ENCODE measurements at regions not wholly inside any gene's neighbourhood (a gene's known extent, or its start where the extent isn't known, plus 50 kb on each side); places are given as distances from the start of the nearest gene placed in this dataset.

- Histone ChIP-seq H3K4me1 (replicated peaks; ENCODE audit: insufficient read depth) (no peaks in the 10 kb centered on the region), H3K4me2 (no peak overlapping the region), H3K27me3 (ENCODE audit: insufficient read depth, low read depth) (peaks cover 30% of the 10 kb centered on the region; the same call in 1 of the 2 replicates), H3K9me2 (ENCODE audit: insufficient read depth) (no peaks in the 10 kb centered on the region), H3K27ac (no peak overlapping the region), H3K36me3 (ENCODE audit: low read depth) (no peaks in the 10 kb centered on the region), H3K4me3 (no peak overlapping the region), H3F3A (ENCODE audit: insufficient read depth, low read depth) (no peaks in the 10 kb centered on the region), H3K9me3 (ENCODE audit: insufficient read depth, low read depth) (no peaks in the 10 kb centered on the region), H4K20me1 (ENCODE audit: insufficient read depth) (no peaks in the 10 kb centered on the region), H3K79me2 (ENCODE audit: low read depth) (no peaks in the 10 kb centered on the region), H2AFZ (no peak overlapping the region)
- DNase-seq = peak in 1 of 2 experiments; percentile 19
- intact Hi-C loops (cut with micrococcal nuclease; ENCODE audit: unreplicated experiment) = loop anchor here (2.0 to 10.0 kb wide), 3 partner anchors 485 to 760 kb away; partner anchors contain the start of genes SMIM15 and ZSWIM6
- no TSS peak for BruUV-seq (replicated peaks)
- TF ChIP-seq CTCF (conservative IDR thresholded peaks at IDR 0.05) (peak; percentile 57), EZH2 (IDR thresholded peaks at IDR 0.05; ENCODE audit: low read depth) (no peak)
- ChIA-PET CTCF (interaction anchor here (0.6 kb wide), 1 partner anchor 765 kb away, joined by 3 read pairs; no protein-coding TSS in a partner anchor), POLR2A (ENCODE audit: unreplicated experiment) (interaction anchor here (0.6 kb wide), 1 partner anchor 486 kb away, joined by 4 read pairs; no protein-coding TSS in a partner anchor)
Observed at GRCh38 chr5:61817472-61818326, 485.6 kb downstream of the ZSWIM6 start.

- no peak for DNase-seq
- no peak overlapping the region for H2AFZ ChIP-seq
- TF ChIP-seq CTCF (conservative IDR thresholded peaks at IDR 0.05) (no peak), EZH2 (IDR thresholded peaks at IDR 0.05; ENCODE audit: low read depth) (no peak)
- H3K4me2 ChIP-seq = no peak overlapping the region
- no peaks in the 10 kb centered on the region for H3K9me2 ChIP-seq (ENCODE audit: insufficient read depth)
- H3K9me3 ChIP-seq (ENCODE audit: insufficient read depth, low read depth) = no peaks in the 10 kb centered on the region
- peaks cover 31% of the 10 kb centered on the region; the same call in 1 of the 2 replicates for H3K27me3 ChIP-seq (ENCODE audit: insufficient read depth, low read depth)
- H3K36me3 ChIP-seq (ENCODE audit: low read depth) = no peaks in the 10 kb centered on the region
- no peak overlapping the region for H3K27ac ChIP-seq
- ChIA-PET POLR2A (ENCODE audit: unreplicated experiment) (interaction anchor here (0.6 to 0.7 kb wide), 3 partner anchors 199 to 1827 kb away, joined by 3 to 6 read pairs (median 4); no protein-coding TSS in a partner anchor), CTCF (no interaction called here)
- intact Hi-C loops (cut with micrococcal nuclease; ENCODE audit: unreplicated experiment) = no loop called here
- H3K4me1 ChIP-seq (replicated peaks; ENCODE audit: insufficient read depth) = no peaks in the 10 kb centered on the region
- no TSS peak for BruUV-seq (replicated peaks)
- no peaks in the 10 kb centered on the region for H3F3A ChIP-seq (ENCODE audit: insufficient read depth, low read depth)
- no peaks in the 10 kb centered on the region for H3K79me2 ChIP-seq (ENCODE audit: low read depth)
- H3K4me3 ChIP-seq = no peak overlapping the region
- no peaks in the 10 kb centered on the region for H4K20me1 ChIP-seq (ENCODE audit: insufficient read depth)
Observed at GRCh38 chr5:61820836-61821235, 485.2 kb upstream of the KIF2A start.

- Histone ChIP-seq H3K36me3 (ENCODE audit: low read depth) (no peaks in the 10 kb centered on the region), H2AFZ (no peak overlapping the region), H3K9me3 (ENCODE audit: insufficient read depth, low read depth) (no peaks in the 10 kb centered on the region), H3K27me3 (ENCODE audit: insufficient read depth, low read depth) (peaks cover 28% of the 10 kb centered on the region; the same call in 1 of the 2 replicates), H3K4me3 (no peak overlapping the region), H3F3A (ENCODE audit: insufficient read depth, low read depth) (no peaks in the 10 kb centered on the region), H3K4me2 (no peak overlapping the region), H4K20me1 (ENCODE audit: insufficient read depth) (no peaks in the 10 kb centered on the region), H3K79me2 (ENCODE audit: low read depth) (no peaks in the 10 kb centered on the region), H3K27ac (no peak overlapping the region), H3K9me2 (ENCODE audit: insufficient read depth) (no peaks in the 10 kb centered on the region), H3K4me1 (replicated peaks; ENCODE audit: insufficient read depth) (no peaks in the 10 kb centered on the region)
- no TSS peak for BruUV-seq (replicated peaks)
- DNase-seq = no peak
- ChIA-PET POLR2A (ENCODE audit: unreplicated experiment) (interaction anchor here (0.7 kb wide), 1 partner anchor 1828 kb away, joined by 6 read pairs; no protein-coding TSS in a partner anchor), CTCF (no interaction called here)
- TF ChIP-seq EZH2 (IDR thresholded peaks at IDR 0.05; ENCODE audit: low read depth) = no peak
- intact Hi-C loops (cut with micrococcal nuclease; ENCODE audit: unreplicated experiment) = no loop called here
Observed at GRCh38 chr5:61821561-61821960, 484.4 kb upstream of the KIF2A start.
